IPS DF 19.7 (cell line): ENCODE measurements at regions not wholly inside any gene's neighbourhood (a gene's known extent, or its start where the extent isn't known, plus 50 kb on each side); places are given as distances from the start of the nearest gene placed in this dataset.

Experiments used
- DNase-seq: peaks from one replicate; pipeline ENCODE4 v3.0.0-alpha.2; 2013; ENCODE audit warnings: low read depth, low spot score

GRCh38 chr3:170730071-170730812 is 139.8 kb downstream of the RPL22L1 start:
- no peak for DNase-seq

GRCh38 chr3:170728181-170728580 is 141.8 kb downstream of the RPL22L1 start:
- no peak for DNase-seq

DNA sequence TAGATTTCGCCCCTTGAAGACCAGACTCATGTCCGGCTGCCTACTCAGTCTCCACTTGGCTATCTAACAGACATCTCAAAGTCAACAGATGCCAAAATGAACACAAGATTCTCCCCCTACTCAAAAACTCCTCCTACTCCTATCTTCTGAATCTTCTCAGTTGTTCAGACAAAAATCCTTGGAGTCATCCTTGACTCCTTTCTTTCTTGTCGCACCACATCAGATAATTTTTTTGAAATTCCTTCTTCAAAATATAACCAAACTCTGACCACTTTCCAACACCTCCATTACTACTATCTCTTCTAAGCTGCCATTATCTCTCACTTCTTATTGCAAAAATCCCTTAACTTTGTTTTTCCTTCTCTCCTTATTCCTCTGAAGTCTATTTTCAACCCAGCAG is 141.9 kb upstream of the SLC7A14 start:
- DNase-seq: no peak

DNA sequence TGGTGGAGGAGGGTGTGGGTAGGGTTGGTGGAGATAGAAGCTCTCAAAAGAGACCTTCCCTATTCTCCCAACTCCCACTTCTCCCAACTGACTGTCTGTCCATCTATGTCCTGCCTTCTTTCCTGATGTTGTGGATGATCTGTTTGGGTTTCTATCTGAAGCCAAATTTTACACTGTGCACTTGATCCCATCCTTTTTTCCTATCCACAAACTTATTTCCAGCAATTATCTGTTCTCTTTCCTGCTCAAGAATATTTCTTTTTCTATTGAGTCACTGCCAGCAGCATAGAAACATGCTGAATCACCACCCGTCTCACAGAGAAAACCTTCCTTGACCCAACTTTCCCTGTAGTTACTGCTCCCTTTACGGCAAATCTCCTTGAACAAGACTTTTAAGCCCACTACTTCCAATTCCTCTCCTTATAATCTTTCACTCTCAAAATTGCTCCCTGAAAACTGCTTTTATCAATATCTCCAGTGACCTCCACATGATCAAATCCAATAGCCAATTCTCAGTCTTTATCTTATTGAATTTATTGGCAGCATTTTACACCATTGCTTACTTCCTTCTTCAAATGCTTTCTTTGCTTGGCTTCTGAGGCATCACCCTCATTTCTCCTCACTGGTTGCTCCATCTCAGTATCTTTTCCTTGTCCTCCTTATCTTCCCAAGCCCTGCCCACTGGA is 141.2 kb upstream of the SLC7A14 start:
- DNase-seq: no peak

- DNase-seq: no peak
Measured at GRCh38 chr3:170725285-170725731, 139.4 kb upstream of the SLC7A14 start.

DNA sequence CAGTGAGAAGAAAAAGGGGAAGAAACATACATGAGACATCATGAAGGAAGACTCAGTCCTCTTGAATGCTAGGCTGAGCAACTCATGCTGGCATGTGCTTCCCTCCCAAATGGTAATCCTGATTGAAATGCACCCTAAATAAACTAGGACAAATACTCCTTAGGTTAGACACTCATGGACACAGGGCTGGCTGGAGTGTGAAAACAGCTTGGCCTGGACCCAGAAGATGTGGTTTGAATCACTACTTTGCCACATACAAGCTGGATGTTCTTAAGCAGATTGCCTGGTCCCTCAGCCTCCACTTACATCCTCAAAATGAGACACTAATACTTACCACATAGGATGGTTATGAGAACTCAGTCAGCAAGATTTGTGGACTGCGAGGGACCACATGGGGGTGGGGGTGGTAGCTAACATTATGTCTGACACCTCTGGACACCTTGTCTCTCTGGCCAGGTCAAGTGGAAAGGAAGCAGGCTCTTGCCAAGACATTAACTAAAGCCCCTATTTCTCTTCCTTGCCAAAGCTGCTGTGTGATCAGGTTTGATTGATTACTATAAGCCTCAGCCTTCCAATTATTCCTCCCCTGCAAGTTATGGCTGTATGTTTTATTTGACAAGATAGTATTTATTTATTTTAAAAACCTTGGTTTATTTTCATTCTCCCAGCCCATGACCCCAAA is 138.9 kb upstream of the SLC7A14 start:
- DNase-seq: no peak

DNA sequence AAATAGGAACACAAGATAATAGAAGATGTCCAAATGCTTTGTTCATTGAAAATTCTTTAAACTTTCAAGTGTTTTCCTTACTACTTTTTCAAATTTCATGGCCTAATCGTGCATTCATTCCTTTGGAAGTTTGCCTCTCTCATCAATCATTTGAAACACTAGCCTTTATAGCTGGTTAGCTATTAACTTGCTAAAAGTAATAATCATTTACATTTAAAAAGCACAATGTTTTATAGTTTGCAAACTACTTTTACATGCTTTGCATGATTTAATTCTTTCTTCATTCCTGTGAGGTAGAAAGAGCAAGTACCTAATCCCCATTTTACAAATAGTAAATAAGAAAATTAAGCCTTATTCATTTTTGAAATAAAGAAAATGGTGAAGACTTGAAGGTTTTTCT is 137.4 kb upstream of the SLC7A14 start:
- DNase-seq: no peak

DNA sequence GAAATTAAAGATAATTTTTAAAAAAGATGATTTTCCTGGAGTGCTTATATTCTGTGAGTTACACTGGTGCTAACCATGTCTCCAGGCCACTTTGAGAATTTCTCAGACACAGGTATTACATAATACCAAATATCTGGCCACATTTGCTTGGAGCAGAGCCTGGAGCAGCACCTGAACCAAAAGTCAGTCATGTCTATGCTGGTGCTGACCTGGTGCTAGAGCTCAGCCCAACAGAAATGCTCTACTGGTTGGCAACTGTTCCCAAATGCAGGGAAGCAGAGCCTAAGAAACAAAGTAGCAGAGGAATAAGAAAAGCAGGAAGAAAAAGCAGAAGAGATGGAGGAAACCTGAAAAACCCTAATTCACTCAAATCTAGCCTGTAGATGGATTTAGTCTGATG is 135.7 kb upstream of the SLC7A14 start:
- DNase-seq: no peak

DNA sequence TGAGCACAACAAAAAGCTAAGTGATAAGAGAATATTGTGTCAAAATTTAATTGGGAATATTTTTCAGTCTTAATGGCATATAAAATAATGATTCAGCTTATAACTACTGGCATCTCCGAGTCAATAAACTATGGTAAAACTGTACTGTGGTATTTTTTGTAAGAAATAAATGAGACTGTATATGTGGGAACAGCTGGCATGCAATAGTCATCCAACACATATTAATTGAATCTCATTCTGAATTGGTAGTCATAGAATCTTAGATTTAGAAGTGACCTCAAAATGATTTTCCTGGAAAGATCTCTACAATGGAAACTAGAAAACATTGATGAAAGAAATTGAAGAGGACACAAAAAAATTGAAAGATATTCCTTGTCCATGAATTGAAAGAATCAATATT is 133.4 kb upstream of the SLC7A14 start:
- no peak for DNase-seq

DNA sequence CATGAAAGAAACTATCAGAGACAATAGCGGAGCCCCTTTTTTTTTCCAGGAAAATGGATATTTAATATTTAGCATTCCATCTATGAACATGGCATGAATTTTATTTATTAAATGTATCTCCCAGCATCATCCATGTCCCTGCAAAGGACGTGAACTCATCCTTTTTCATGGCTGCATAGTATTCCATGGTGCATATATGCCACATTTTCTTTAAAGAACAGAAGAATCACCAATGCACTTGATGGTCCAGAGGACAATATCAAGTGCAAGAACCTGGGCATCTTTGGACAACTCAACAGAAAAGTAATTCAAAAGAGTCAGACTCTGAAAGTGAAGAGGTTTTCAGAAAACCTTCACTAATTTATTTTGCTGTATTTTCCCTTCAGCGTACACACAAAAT is 133.0 kb upstream of the SLC7A14 start:
- no peak for DNase-seq

DNA sequence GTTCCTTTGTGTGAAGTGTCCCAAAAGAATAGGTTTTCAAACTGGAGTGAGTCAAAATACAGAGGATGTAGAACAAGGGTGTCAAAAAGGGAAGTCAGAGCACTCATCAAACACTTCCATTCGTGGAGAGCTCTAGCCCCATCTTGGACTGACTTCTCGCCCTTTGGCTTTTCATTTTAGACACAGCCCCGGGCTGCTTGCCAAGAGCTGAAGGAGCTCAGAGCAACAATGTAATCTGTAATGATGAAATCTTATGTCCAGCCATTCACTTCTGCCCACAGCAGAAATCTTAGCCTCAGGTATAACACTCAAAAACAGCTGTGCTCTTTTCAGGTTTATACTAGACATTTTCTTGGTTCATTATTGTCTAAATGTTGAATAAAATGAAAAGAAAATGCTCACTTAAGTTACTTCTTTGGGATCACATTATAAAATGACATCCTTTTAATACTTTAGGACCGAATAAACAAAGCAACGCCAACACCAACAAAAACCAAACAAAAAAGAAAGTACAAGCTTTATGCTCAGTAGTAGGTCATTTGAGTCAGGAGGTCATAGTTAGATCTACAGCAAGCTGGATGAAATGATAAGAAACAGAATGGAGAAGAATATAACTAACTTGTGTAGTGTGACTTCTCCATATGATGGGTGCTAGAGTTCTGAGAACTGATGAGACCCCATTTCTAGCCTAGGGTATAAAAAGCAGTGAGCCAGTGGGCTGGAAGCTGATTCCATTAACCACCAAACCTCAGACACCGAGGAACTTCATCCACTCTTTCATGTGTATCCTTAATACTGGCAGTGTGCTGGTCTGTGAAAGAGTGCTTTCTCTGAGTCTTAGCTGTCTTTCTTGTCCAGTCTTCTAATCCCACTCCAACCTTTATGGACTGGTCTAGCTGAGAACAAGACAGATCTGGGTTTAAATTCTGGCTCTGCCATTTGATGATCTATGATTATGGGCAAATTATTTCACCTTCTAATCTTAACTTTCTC is 131.8 kb upstream of the SLC7A14 start:
- no peak for DNase-seq

DNA sequence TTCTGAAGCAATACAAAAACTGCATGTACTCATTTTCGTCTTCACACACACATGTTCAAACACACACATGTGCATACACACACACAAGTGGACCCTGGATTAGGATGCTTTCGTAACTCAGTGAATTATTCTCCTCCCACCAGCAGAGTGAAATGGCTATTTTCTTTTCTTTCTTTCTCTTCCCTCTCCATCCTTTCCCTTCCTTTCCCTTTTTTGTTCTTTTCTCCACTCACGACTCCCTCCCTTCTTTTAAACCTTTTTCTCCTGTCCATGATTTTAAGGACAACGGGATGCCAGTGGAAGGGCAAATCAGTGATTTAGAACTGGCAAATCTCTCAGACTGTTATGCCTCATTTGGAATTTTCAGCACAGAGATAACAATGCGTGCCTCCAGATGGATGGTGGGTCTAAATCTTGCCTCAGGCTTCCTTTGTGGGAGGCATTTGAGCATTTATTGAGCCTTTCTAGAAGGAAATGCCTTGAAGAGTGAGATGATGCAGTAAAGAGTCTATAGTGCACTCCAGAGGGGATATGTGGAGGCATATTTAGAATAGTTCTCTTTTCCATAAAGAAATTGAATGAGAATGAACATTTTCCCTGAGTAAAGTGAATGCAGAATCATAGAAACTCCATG is 130.4 kb upstream of the SLC7A14 start:
- DNase-seq: no peak

- no peak for DNase-seq
Measured at GRCh38 chr3:170714562-170715535, 129.0 kb upstream of the SLC7A14 start.

GRCh38 chr3:170714122-170714521 is 128.2 kb upstream of the SLC7A14 start:
- no peak for DNase-seq

DNA sequence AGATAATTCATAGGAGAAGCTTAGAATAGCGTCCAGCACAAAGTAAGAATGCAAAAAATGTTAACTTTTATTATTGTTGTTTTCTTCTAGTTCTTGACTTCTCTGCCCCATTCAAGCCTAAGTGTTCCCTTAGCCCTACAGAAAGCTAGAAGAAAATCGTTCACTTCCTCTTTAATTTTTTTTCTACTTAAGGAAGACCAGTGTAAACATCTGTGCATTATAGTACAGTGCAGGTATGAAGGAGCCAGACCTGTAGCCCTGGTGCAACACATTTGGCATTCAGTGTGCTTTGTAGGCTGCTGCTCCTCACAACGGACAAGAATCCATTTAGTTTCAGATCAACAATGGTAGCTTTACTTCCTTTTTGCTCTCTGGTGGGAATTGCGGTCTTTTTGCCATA is 127.8 kb upstream of the SLC7A14 start:
- no peak for DNase-seq

GRCh38 chr3:170712798-170713197 is 126.9 kb upstream of the SLC7A14 start:
- no peak for DNase-seq

DNA sequence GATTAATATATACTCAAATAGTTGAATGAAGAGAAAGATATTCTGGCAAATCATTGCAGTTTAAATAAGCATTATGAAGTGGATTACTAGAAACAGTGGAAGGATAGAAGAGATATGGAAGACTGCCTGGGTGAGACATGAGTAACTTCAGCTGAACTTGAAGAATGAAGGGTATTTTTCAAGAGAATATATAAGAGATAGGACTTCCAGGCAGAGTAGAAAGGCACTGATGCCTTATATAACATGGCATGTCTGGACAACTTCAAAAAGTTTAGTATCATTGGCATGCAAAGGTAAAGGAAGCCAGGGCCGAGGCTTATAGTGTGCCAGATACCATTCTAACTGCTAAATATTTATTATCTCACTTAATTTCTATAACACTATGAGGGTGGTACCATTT is 126.5 kb upstream of the SLC7A14 start:
- no peak for DNase-seq

GRCh38 chr3:170711786-170712185 is 125.9 kb upstream of the SLC7A14 start:
- no peak for DNase-seq

- no peak for DNase-seq
Measured at GRCh38 chr3:170709046-170709445, 123.2 kb upstream of the SLC7A14 start.

- no peak for DNase-seq
Measured at GRCh38 chr3:170707899-170708298, 122.0 kb upstream of the SLC7A14 start.
